HG03064 (cell line): ENCODE measurements at regions not wholly inside any gene's neighbourhood (a gene's known extent, or its start where the extent isn't known, plus 50 kb on each side); places are given as distances from the start of the nearest gene placed in this dataset.

ENCODE experiments used
- ATAC-seq: cut with Tn5 transposase; IDR thresholded peaks from one replicate; pipeline ENCODE4 v1.9.1; 2021; ENCODE audit warnings: low read depth; ENCODE audit not compliant: unreplicated experiment

DNA sequence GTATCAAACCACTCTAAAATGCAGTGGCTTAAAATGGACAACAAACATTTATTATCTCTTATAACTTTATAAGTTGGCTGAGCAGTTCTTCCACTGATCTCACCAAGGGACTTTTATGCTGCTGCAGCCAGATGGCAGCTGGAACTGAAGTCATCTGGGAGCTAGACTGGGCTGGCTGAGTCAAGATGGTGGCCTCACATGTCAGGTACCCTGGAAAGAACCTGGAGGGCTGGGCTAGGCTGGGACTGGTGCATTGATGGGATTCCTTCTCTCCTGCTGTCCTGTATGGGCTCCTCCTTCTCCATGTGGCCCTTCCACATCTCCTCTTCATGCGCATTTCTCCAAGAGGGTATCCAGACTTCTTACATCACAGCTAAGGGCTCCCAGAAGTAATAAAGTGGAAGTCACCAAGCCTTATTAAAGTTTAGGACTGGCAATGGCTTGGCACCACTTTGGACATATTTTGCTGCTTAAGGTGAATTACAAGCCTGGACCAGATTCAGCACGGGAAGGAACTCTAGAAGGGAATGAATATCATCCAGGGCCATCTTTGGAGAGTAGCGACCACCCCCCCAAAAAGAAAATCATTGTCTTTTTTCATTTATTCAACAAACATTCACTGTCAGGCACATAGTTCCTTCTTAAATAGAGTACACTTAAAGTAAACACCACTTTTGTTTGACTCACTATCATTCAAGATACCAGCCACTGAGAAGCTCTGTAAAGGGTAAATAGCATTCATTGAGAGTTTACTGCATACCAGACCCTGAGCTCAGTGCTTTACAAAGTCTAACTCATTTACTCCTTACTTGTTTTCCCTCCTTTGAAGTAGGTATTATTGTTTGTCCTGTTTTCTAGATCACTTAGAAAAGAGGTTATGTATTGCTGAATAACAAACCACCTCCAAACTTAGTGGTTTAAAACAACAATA, 138.0 kb downstream of the ZFP36L2 start:
- no peak for ATAC-seq

DNA sequence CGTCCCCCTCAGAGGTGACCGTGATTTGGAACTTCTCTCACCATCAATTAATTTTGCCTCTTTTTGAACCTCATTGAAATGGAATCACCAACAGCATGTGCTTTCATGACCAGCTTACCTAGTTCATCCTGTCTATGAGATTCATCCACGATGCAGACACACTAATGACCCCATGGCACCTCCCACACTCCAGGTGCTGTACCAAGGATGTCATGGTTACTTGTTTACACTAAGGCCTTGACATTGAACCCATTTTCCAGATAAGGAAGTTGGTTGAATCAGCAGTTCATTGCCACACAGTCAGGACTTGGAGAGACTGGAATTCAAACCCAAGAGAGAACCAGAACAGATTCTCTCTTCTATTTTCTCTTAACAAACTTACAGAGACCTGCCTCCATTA, 139.0 kb downstream of the ZFP36L2 start:
- ATAC-seq: no peak

DNA sequence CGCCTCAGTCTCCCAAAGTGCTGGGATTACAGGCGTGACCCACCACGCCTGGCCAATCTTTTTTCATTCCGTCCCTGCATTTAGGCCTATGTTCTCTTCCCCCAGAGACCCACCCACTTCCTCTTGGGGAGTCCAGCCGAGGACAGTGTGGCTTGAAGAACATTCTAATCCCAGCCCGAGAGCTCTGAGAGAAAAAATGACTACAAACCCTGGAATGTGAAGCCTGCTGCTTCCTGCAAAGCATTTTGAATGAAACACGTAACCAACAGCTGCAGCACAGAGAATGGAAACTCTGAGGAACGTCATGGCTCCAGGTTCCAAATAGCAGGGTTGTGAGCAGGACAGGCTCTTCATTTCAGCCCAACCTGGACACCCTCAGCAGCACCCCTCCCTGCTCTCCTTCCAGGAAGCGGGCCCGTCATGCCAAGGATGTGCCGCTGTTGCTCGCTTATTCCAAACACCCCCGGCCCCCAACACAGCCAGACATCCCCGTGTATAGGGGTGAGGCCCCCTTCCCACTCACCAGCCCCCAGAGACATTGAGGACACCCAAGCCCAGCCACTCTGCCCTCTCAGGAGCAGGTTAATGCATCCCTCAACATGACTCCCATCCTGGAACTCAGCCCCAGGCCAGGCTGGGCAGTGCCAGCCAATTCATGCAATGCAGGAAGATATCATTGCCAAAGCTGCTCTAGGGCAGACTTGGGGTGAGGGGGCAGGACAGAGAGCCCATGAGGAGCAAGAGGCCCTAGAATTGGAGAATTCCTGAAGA, 139.8 kb downstream of the ZFP36L2 start:
- no peak for ATAC-seq

DNA sequence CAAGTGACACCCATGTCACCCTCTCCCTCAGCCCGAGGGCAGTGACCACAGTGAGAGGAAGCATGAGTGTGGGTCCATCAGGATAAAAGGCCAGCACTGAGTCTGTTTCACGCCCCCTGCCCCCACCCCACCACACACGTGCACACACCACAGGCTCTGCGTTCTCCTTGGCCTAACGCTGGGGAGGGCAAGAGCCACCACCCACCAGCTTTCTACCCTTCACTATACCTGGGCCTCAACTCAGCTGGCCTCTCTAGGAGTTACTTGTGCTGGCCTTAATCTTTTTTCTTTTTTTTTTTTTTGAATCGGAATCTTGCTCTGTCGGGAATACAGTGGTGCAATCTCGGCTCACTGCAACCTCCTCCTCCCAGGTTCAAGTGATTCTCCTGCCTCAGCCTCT, 140.5 kb downstream of the ZFP36L2 start:
- ATAC-seq: no peak

DNA sequence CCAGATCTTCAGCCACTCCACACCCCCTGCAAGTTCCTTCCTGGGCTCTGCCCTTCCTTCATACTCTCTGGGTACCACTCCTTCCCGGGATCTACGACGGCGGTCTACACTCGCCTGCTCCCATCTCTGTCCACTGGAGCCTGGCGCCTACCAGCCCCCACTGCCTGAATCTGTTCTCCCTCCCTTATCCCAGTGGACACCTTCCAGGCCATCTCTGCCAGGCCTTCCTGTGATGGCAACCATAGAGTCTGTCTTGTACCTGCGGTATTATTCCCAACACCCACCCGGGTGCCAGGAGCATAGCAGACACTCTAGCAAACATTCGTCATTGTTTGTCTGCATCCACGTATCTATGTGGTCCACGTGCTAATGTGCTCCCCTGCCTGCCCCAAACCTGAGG, 140.9 kb downstream of the ZFP36L2 start:
- ATAC-seq: no peak

DNA sequence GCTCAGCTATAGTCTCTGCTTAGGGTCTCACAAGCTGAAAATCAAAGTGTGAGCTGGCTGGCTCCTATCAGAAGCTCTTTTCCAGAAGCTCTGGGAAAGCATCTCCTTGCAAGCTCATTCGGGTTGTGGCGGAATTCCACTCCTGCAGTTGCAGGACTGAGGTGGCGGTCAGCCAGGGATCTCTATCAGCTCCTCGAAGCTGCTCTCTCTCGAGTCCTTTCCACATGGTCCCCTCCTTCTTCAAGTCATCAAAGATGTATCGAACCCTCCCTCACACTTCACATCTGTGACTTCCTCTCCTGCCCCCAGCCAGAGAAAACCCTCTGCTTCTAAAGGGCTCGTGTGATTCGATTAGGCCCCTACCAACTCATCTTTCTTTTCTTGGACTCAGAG, 141.7 kb downstream of the ZFP36L2 start:
- no peak for ATAC-seq

DNA sequence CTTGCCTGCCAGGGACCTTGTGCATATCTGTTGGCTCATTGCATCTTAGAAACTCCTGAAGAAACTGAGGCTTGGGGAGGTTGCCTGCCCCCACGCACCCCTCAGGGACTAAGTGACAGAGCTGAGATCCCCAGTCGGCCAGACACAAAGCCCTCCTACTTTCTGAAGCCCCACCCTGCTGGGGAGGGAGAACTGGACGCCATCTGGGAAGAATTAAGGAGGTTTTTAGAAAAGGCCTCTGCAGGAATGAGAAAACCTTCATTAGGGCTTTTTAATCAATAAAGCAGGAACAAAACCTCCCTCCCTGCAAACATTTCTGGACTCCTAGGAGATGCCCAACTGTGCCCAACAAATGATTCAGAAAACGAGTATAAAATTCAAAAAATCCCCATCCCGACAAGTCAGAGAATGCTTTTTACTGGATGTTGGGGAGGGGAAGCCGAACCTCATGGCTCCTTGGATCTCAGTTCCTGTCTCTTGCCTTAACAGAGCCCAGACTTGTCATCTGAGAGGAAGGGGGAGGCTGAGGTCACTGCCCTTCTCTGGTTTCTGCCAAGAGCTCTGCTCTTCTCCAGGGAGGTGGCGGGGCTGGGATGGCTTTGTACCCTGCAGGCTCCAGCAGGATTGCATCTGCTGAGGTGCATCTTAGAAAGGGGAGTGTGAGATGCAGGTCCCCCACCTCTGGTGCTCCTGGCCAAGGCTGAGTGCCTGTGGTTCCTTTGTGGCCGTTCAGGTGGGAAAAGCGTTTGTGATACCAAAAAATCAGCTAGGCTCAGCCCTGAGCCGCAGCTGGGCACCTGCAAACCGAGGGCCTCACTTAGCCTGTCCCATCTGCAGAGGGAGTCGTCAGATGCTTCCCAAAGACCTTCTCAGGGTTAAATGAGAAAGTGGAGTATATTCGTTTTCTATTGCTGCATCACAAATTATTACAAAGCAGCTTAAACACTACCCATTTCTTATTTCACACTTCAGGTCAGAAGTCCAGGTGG, 142.4 kb downstream of the ZFP36L2 start:
- no peak for ATAC-seq

DNA sequence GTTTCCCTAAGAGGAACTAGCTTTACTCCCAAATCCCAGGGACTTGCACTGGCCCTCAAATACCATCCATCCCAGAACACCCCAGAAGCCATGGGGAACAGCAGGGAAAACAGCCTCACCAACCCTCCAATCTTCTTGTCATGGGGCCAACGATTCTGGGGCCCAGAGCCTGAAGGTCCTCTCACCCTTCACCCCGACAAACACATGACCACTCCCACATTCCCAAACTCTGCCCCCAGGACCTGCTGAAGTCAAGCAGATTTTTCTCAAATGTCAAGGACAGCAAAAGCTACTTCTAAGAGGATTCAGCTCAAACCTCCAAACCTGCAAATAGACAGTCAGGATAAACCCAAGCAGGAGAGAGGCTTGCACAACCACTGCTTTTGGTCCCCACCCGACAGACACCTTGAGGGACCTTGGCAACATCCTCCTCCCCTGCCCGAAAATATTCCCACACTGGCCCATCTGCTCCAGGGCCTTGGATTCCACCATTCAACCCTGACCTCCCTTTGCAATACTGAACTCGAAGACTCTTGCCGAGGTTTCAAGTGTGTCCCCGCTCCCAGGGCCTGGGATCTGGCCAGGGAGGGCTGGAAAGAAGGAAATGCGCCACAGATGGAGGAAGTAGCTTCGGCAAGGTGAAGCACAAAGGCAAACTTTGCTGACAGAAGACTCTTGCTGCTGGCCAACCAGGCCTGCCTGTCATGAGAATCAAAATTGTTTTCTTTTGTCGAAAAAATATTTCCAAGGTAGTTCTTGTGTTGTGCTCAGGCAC, 143.3 kb downstream of the ZFP36L2 start:
- ATAC-seq: no peak

DNA sequence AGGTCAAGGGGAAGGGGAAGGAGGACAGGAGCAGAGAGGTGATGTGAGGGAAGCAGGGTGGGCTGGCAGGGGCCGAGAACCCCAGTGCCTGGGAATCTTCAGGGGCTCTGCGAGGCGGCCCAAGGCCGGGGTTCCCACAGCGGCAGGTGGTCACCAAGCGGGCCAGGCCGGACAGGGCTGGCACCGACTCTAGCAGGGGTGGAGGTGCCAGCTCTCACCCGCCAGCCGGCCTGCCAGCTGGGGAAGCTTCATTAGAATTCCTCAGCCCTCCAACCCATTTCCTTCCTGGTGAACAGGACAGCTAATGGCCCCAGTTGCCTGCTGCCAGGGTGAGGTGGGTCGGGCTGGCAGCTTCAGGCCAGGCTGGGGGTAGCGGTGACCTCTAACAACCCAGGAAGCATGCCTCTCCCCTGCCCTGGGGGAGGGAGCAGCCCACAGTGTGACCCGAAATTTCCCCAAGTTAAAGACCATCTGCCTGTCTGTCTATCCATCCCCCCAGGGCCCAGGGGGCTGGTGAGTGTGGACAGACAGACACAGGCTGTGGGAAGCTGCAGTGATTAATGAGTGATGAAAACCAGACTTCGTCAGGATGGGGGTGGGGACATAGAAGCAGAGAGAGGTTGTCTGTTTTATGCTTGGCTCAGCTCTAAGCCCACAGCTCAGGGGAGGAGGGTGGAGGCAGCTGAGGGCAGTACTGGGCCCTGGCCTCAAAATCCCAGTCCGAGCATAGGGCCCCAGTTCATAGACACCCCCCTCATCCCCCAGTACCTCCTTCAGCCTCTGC, 144.1 kb downstream of the ZFP36L2 start:
- ATAC-seq: no peak

DNA sequence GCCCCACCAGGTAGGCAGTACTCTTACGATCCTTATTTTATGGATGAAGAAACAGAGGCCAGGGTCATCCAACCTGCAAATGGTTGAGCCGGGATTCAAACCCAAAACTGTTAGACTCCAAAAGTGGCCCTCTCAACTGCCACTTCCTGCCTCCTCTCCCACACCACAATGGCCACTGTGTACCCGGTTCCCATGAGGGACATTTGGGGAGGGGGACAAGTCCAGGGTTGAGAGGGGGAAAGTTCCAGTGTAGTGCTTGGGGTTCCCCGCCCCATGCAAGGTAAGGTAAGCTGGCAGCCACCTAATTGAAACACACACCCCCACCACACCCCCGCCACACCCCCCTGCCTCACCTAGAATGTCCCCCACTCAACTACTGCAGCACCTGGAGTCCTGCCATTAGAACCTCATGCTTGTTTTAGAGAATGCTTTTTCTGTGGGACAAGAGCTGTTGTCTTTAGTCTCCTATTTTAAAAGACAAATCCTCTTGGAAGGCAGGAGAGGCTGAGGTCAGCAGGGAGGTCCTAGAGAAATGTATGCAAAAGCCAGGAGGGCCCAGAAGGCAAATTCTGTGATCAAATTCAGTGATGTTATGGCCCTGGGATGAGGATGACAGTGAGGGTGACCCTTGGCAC, 145.2 kb downstream of the ZFP36L2 start:
- ATAC-seq: no peak

DNA sequence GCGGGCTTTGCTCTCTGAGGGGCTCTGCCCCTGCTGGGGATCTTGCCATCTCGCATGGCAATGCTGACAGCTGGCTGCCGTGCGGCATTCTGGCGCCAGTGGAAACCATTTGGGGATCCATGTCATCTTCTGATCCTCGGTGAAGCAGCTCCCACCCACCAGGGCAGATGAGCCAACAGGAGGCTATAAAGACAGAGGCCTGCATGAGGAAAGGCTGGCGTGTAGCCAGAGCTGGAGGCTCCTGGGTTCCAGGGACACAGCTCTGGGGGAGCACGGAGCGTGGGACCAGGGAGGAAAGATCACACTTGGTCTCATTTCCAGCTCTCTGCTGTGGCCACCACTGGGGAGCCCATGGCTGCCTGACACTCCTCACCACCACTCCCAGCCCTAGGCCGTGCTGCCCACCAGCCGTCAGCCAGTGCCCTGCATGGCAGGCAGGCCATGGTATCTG, 145.8 kb downstream of the ZFP36L2 start:
- ATAC-seq: no peak

DNA sequence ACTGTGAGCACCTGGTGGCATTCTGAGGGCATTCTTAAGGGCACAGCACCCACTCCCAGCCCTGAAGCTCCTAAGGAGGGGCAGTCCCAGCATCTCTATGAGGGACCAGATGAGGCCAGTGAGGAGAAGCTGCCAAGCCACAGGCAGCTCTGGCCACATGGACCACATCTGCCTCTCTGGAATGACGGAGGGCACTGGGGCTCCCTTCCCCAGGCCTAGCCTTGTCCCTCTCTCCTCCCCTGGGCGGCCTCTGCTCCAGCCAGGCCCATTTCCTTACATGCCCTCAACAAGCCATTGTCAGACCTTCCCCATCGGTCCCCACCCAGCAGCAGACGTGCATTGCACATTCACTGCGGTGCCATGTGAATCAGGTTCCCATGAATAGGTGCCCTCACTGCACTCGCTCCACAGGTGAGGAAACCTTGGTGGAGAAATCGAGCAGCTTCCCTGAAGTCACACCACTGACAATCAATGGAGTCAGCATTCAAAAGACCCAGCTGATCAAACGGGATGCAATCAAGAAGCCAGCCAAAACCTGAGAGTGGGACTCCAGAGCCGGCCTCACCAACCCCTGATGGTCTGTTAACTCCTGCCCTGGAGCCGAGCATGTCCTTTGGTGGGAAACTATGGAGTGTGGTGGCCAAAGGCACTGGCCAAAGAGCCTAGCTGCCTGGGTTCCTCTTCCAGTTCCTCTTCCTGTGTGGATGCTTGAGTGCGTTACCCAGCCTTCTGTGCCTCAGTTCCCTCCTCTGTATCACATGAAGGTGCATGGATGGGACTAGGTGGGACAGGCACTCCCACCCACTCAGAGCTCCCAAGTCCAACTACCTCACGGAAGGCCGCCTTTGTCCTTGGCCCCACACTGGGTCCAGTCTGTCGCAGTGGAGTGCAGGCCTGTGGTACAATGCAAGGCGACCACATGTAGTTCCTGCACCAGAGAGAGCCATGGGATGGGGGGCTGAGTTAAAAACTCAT, 147.3 kb downstream of the ZFP36L2 start:
- no peak for ATAC-seq

DNA sequence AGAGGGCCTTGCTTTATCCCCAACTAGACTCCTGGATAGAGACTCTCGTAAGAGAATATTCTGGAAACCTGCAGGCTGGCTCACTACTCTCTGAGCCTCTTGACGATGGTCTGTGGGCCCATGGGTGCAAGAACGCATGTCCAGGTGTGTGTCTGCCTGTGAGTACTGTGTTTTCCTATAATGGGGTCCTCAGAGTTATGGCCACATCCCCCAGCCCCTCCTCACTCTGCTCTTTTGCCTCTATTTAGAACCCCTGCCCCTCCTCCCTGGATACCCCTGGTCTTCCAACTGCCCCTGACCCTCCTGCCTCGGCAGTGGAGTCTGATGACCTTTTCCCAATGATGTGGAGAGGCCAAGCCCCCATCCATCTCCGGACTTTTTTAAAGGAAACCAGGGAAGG, 148.1 kb downstream of the ZFP36L2 start:
- ATAC-seq: no peak

DNA sequence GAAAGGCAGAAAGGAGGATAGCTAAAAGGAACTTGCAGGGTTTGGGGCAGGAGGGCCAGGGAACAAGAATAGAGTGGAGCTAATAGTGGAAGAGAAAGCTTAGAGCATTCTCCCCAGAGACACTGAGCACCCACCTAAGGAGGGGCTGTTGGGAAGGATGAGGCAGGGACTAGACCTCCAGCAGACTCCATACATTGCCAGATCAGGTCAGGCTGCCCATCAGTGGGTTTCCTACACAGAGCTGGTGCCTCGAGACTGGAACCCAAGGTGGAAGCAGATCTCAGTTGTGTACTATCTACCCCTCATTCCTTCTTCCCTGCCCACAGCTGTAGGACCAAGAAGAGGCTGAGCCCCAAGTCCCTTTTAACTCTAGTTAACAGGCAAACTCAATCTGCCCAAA, 148.5 kb downstream of the ZFP36L2 start:
- no peak for ATAC-seq

DNA sequence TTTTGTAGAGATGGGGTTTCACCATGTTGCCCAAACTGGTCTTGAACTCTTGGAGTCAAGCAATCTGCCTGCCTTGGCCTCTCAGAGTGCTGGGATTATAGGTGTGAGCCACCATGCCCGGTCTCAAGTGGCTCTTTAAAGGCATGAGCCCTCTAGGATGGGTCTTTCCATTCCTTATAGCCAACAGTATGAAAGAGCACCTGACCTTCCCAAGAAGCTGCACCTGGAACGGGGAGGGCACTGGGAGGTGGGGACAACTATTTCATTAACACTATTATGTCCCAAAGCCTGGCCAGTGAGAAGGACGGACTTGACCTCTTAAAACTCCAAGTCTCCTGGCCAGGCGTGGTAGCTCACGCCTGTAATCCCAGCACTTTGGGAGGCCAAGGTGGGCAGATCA, 149.7 kb downstream of the ZFP36L2 start:
- no peak for ATAC-seq

DNA sequence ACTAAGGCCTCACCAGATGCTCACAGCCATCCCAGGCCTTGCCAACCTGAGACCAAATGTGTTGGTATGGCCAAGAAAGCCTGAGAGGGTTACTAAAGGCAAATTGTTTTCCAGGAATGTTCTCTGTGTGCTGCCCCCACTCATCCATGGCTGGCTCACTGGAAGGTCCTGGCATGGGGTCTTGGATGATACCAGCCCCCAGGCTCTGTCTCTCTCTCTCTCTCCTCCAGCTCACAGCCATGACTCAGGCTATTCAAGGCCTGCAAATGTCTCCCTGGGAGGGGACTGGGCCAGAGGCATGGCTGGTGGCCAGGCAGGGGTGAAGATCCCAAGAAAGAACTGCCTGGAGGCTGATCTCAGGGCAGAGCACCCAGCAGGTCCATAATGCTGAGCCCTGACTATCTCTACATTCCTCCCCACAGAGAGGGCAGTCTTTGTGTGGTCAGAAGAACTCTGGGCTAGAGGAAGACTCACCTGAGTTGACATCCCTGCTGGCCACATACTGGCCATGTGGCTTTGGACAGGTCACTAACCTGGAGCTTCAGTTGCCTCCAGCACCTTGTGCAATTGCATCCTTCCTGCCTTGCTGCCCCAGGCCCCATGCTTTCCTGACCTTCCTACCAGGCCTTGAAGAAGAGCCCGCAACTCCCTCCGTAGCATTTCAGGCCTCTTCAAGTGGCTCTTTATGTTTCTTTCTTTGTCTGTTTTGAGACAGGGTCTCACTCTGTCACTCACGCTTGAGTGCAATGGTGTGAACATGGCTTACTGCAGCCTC, 150.4 kb downstream of the ZFP36L2 start:
- no peak for ATAC-seq
